ENCODE measurements at regions not wholly inside any gene's neighbourhood (a gene's known extent, or its start where the extent isn't known, plus 50 kb on each side); places are given as distances from the start of the nearest gene placed in this dataset.
"Not testable (repeated sequence)": the region's sequence is repeated elsewhere in the genome, so short reads cannot be mapped to it uniquely, and the experiment has no call there.

DNA sequence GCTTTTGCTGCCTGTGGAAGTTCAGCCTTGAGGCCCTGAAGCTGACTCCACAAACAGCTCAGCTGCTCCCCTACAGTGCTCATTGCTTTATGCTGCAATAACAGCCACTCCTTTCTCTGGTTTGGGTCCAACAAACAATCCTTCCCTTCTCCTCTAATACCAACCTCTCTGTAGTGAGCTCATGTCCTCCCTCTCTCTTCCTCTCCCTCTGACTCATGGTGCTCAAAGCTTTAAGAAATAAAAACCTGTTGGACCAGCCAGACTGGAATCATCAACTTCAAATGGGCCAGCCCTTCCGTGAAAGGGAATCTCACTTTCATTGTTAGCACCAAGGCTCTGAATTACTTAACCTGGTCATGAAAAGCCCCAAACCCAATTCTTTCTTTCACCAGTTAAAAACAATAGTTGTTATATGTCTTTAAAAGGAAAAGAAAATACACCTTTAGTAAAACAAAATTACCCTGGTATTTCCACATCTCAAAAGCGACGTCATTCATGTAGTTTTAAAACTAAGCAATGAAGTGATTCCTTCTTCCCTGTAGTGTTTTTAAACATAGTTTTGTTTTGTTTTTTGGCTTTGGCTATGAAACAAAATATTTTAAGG is 126.4 kb downstream of the DUSP6 start:
- no peak for DNase-seq

DNA sequence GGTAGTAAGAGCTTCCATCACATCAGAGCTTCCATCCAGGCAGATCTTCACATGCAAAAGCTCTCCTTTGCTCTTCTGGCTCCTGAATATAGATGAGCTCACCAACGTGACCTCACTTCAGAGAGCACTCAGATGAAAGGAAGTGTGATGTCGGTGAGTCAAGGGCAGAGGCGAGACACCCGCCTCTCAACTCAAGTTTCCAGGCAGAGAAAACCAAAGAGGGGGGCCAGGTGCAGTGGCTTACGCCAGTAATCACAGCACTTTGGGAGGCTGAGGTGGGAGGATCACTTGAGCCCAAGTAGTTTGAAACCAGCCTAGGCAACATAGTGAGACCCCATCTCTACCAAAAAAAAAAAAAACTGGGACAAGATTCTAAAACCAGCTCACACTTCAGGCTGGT is 126.9 kb downstream of the DUSP6 start:
- DNase-seq, result peak; percentile 69

GRCh38 chr12:89222580-89222979 is 129.7 kb downstream of the DUSP6 start:
- not testable (repeated sequence) for DNase-seq

DNA sequence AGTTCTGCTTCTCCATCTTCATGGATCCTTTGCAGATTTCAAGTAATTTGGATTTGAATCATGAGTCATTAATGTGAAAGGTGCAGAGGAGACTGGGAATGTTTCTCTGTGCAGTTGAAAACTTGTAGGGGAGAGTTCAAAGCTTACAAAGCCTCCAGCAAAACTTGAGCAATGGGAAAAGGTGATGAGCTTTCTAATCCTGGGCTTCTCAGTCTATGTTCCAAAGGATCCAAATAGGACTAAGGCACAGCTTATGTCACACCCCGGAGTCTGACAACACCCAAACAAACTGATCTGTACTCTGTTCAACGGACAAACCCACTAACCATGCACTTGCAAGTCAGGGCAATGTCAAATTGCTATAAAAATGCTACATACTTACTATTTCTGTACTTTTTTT is 134.8 kb downstream of the DUSP6 start:
- no peak for DNase-seq

GRCh38 chr12:89216211-89216952 is 135.9 kb downstream of the DUSP6 start:
- no peak for DNase-seq

- no peak for DNase-seq
These were observed 137.1 kb downstream of the DUSP6 start for GRCh38 chr12:89215196-89215595.

GRCh38 chr12:89213747-89214146 is 138.6 kb downstream of the DUSP6 start:
- DNase-seq, result no peak

DNA sequence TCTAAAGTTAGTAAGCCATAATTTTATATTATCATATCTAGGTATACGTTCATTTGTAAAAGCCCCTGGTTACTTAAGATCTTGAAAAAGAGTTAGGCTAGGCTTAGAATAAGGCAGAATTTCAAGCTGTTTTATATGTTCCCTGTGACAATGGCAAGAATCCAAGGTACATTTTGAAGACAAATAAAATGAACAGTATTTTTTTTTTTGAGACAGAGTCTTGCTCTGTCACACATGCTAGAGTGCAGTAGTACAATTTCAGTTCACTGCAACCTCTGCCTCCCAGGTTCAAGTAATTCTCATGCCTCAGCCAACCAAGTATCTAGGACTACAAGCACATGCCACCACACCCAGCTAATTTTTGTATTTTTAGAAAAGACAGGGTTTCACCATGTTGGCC is 139.2 kb downstream of the DUSP6 start:
- DNase-seq, result no peak

DNA sequence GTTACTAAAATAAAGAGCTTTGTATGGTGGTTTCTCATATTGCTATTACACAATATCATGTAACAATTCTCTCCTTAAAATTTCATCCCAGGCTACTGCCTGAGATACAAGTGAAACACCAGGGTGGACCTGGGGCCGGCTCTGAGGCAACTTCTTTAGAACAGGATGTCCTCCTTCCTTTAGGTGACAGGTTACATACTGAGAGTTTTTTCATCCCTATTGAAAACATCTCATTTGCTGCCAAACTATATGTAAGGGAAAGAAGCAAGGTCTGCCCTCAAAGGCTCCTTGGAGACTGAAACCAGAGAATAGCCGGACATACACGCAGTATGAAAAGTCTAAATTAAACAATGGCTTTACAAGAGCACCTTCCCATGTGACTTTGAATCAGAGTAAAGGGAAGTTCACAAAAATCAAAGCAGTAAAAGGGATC is 139.9 kb downstream of the DUSP6 start:
- DNase-seq, result no peak

DNA sequence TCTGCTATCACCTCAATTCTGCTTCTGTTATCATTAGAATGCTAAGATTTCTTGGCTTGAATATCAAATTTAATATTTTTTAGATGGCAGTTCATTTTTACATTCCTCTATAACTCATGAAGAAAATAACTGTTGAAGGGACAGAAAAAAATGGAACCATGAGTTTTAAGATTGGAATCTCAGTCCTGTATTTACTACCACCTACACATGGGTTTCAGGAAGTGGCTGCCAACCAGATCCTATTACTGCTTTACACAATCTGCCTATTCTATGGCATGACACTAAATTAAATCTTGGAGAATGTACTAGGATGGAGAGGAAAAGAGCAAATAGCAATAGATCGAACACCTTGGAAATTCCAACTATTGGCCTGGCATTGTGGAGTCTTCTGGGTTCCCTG is 140.8 kb downstream of the DUSP6 start:
- DNase-seq, result no peak

DNA sequence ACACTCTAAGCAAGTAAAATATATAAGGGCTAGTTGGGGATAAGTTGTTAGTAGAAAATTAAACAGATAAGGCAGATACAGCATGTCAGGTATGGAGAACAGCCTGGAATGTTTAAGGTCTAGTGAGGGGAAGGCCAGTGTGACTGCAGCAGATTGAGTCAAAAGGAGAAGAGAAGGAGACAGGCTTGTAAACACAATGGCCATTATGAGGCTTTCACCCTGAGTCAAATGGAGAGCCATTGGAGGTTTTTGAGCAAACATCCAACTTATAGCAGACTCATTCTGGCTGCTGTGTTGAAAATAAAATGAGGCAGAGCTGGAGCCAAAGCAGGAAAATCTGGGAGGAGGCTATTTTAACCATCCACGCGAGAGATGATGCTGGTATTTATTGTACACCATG is 142.0 kb downstream of the DUSP6 start:
- DNase-seq, result no peak

DNA sequence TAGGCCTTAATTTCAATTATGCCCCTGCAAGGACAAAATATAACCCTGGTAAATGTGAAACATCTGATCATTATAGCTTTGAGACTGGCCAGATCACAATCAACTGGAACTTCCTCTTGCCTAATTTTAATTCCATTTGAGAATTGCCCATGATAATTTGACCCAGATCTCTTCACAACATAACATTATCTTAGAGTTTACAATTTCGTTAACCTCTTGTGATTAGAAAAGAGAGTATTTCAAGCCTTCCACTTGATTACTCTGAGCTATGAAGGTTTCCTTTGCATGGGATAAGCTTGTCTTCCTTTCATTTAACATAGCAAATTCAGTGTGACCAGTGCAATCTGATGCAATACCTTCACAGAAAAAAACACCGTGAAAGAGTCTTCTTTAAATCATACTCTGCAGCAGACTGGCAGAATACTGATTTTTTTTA is 143.6 kb downstream of the DUSP6 start:
- no peak for DNase-seq

DNA sequence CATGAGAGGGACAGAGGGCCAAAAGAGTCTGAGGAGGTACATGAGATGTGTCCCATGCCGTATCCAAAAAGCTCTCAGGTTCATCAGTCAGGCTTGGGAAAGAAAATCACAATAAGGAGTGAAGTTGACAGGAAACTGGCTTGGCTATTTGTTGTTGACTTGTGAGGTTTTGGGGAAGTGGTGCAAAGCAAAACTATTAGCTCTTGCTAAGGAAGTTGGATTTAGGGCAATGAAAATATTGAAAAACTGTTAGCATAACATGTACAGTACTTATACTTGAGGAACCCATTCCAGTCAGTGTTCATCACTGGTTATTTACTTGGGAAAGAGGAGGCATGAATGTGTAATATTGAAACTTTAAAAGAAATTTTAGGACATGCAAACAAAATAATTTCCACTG is 145.9 kb downstream of the DUSP6 start:
- no peak for DNase-seq

DNA sequence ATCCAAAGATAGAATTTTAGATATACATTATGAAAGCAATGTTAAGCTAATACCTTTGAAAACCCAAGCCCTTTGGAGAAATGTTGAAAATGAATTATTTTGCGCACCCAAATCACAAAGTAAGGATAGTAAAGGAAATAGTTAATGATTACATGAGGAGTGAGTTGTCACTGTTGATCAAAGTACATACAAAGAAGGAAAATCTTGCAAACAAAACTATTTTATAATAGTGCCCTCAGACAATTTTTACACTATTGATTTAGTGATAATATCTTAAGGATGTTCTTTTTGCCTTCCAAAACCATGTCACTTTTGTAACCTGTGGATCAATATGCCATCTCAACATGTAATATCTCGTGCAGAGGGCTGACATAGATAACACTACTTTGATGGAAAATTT is 146.8 kb downstream of the DUSP6 start:
- no peak for DNase-seq

- DNase-seq, result no peak
These were observed 149.2 kb downstream of the DUSP6 start for GRCh38 chr12:89203144-89203543.

DNA sequence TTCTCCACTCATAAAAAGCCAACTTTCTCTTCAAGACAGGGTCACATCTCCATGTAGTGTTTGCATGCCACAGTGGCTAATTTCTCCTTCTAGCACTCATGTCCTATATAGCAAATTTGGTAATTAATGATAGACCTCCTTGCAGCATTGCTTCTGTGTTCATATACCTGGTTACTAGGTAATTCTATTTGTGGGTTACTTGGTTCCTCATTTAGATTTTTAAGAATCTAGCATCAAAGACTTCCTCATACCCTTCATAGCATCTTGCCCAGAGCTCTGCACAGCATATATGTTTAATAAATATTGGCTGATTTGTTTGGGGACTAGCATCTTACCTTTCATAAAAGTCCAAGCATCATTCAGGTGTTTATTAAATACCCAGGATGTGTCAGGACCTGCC is 152.1 kb downstream of the DUSP6 start:
- DNase-seq, result no peak

GRCh38 chr12:89195470-89195869 is 156.8 kb downstream of the DUSP6 start:
- DNase-seq, result no peak

DNA sequence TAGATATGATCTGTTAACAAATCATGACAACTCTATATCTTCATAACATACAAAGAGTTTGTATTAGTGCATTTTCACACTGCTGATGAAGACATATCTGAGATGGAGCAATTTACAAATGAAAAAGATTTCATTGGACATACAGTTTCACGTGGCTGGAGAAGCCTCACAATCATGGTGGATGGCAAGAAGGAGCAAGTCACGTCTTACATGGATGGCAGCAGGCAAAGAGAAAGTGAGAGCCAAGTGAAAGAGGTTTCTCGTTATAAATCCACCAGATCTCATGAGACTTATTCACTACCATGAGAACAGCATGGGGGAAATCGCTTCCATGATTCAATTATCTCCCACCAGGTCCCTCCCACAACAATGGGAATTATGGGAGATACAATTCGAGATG is 157.6 kb downstream of the DUSP6 start:
- DNase-seq, result no peak

GRCh38 chr12:89192429-89192828 is 159.9 kb downstream of the DUSP6 start:
- DNase-seq, result no peak

GRCh38 chr12:89191597-89191996 is 160.7 kb downstream of the DUSP6 start:
- DNase-seq, result not testable (repeated sequence)

DNA sequence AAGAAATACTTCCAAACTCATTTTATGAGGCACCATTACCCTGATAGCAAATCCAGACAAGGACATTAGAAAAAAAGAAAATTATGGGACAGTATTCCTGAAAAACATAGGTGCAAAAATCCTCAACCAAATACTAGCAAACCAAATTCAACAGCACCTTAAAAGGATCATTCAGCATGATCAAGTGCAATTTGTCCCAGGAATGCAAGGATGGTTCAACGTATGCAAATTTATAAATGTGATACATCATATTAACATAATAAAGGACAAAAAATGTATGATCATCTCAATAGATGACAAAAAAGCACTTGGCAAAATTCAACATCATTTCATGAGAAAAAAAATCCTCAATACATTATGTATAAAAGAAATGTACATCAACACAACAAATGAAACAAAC is 162.9 kb downstream of the DUSP6 start:
- DNase-seq, result no peak

DNA sequence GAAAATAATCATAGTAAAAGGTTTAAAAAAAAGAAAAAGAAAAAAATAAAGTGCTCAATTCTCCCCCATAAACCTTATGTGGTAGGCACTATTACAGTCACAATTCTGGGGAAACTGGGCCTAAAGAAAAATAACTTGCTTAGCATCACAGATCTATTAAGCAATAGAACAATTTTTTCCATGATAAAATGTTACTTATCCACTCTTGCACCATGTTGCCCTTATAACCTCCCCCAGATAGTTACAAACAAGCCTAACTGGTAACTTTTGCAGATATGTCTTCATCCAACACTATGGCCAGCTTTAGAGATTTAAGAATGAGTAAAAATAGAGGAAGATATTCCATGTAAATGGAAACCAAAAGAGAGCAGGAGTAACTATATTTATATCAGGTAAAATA is 164.8 kb downstream of the DUSP6 start:
- DNase-seq, result no peak

DNA sequence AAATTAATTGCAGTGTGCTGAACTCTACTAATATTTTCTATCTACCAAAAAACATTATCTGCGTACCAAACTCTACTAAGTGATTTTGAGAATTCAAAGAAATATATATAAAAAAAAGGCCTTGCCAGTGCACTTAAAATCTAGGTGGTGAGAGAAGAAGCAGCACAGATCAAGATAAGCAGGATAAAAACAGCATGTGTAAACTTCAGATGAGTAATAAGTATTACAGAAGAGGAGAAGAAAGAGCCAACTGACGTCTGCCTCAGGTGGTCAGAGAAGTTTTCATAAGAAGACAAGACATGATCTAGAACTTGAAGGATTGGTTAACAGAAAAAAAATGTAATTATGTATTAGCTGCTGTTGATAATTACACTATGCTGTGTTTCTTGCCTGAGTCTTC is 166.4 kb downstream of the DUSP6 start:
- no peak for DNase-seq

DNA sequence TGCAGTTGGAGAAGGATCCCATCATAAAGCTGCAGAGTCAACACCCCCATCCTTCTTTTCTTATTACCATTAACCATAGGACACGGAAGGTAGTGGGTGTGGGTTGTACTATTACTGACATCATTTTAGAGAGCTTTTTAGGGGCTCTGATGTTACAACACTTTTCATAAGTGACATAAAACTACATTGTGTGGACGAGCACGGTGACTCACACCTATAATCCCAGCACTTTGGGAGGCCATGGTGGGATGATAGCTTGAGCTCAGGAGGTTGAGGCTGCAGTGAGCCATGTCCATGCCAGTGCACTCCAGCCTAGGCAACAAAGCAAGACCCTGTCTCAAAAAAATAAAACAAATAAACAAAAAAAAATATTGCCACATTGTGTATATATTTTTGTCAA is 167.1 kb downstream of the DUSP6 start:
- no peak for DNase-seq

DNA sequence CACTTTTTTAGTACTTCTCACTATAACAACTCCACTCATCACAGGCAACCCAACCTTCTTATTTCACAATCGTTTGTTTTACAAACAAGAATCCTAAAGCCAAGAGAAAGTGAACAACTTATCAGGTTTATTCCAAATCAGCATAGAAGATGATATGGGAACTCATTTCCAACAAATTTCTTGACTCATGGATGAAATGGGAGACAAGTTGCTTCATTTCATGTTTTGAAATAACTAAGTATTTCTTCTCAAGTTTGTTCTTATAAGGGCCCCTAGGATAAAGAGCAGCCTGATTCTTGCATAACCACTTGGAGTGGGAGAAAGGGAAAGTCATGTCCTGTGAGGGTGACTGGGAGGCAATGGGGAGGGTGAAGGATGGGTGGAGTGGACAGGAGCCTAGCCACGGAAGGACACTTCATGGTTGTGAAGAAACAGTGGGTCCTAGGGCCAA is 168.3 kb downstream of the DUSP6 start:
- no peak for DNase-seq

Data from stimulated activated CD4-positive, alpha-beta T cell treated with anti-CD3 and anti-CD28 coated beads, Interleukin-4, amount 100 ng/mL, for 1 hour (primary cell).